ENCODE measurements at regions not wholly inside any gene's neighbourhood (a gene's known extent, or its start where the extent isn't known, plus 50 kb on each side); places are given as distances from the start of the nearest gene placed in this dataset.

DNA sequence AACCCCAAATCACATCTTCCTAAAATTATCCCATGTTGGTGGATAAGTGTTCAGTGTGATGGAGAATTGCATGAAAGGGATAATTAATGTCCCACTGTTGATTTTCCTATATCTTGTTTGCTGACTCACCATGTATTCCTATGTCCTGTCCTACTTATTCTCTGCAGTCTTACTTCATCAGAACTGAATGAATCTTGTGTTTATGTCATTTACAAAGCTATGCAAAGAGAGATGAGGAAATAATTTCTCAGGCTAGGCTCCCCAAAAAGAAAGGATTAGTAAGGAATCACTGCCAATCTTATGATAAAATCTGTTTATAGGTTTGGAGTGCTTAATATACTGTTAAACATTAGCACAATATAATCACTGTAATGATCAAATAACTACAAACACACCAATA is 360.8 kb downstream of the CRPPA start:
- TF ChIP-seq, protein P1, sequence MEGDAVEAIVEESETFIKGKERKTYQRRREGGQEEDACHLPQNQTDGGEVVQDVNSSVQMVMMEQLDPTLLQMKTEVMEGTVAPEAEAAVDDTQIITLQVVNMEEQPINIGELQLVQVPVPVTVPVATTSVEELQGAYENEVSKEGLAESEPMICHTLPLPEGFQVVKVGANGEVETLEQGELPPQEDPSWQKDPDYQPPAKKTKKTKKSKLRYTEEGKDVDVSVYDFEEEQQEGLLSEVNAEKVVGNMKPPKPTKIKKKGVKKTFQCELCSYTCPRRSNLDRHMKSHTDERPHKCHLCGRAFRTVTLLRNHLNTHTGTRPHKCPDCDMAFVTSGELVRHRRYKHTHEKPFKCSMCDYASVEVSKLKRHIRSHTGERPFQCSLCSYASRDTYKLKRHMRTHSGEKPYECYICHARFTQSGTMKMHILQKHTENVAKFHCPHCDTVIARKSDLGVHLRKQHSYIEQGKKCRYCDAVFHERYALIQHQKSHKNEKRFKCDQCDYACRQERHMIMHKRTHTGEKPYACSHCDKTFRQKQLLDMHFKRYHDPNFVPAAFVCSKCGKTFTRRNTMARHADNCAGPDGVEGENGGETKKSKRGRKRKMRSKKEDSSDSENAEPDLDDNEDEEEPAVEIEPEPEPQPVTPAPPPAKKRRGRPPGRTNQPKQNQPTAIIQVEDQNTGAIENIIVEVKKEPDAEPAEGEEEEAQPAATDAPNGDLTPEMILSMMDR (IDR thresholded peaks at IDR 0.05; ENCODE audit: low read depth, low read length, missing input control): no peak
- TF ChIP-seq TAF1 (conservative IDR thresholded peaks at IDR 0.05) (no peak), GABPA (IDR thresholded peaks at IDR 0.05 in 1 of 2, conservative IDR thresholded peaks at IDR 0.05 in 1 of 2) (no peak), HNF4A (conservative IDR thresholded peaks at IDR 0.05) (no peak), JUND (IDR thresholded peaks at IDR 0.05) (no peak), EGR1 (IDR thresholded peaks at IDR 0.05; ENCODE audit: low read depth in 2 of 2) (no peak), SP1 (IDR thresholded peaks at IDR 0.05) (no peak), RXRA (IDR thresholded peaks at IDR 0.05) (no peak), YY1 (IDR thresholded peaks at IDR 0.05) (no peak), FOXA2 (IDR thresholded peaks at IDR 0.05) (no peak), RAD21 (IDR thresholded peaks at IDR 0.05) (no peak)
- TF ChIP-seq, protein P2, sequence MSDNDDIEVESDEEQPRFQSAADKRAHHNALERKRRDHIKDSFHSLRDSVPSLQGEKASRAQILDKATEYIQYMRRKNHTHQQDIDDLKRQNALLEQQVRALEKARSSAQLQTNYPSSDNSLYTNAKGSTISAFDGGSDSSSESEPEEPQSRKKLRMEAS (IDR thresholded peaks at IDR 0.05): no peak
- TF ChIP-seq, protein P3, sequence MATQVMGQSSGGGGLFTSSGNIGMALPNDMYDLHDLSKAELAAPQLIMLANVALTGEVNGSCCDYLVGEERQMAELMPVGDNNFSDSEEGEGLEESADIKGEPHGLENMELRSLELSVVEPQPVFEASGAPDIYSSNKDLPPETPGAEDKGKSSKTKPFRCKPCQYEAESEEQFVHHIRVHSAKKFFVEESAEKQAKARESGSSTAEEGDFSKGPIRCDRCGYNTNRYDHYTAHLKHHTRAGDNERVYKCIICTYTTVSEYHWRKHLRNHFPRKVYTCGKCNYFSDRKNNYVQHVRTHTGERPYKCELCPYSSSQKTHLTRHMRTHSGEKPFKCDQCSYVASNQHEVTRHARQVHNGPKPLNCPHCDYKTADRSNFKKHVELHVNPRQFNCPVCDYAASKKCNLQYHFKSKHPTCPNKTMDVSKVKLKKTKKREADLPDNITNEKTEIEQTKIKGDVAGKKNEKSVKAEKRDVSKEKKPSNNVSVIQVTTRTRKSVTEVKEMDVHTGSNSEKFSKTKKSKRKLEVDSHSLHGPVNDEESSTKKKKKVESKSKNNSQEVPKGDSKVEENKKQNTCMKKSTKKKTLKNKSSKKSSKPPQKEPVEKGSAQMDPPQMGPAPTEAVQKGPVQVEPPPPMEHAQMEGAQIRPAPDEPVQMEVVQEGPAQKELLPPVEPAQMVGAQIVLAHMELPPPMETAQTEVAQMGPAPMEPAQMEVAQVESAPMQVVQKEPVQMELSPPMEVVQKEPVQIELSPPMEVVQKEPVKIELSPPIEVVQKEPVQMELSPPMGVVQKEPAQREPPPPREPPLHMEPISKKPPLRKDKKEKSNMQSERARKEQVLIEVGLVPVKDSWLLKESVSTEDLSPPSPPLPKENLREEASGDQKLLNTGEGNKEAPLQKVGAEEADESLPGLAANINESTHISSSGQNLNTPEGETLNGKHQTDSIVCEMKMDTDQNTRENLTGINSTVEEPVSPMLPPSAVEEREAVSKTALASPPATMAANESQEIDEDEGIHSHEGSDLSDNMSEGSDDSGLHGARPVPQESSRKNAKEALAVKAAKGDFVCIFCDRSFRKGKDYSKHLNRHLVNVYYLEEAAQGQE (IDR thresholded peaks at IDR 0.05): no peak
- TF ChIP-seq, protein P4, sequence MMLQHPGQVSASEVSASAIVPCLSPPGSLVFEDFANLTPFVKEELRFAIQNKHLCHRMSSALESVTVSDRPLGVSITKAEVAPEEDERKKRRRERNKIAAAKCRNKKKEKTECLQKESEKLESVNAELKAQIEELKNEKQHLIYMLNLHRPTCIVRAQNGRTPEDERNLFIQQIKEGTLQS (IDR thresholded peaks at IDR 0.05): no peak

Data from liver (tissue), 3 donors.